HG03378 (cell line): ENCODE measurements at regions not wholly inside any gene's neighbourhood (a gene's known extent, or its start where the extent isn't known, plus 50 kb on each side); places are given as distances from the start of the nearest gene placed in this dataset.
"Not testable (repeated sequence)": the region's sequence is repeated elsewhere in the genome, so short reads cannot be mapped to it uniquely, and the experiment has no call there.

ENCODE experiments used
- ATAC-seq: cut with Tn5 transposase; IDR thresholded peaks from one replicate; pipeline ENCODE4 v1.9.1; 2021; ENCODE audit warnings: mild to moderate bottlenecking, moderate library complexity; ENCODE audit not compliant: unreplicated experiment

- not testable (repeated sequence) for ATAC-seq
Observed at GRCh38 chr18:38153116-38153515, 587.5 kb upstream of the CELF4 start.

GRCh38 chr18:38116716-38117115, 551.1 kb upstream of the CELF4 start:
- ATAC-seq: no peak

- ATAC-seq: no peak
Observed at GRCh38 chr18:38115201-38115600, 549.6 kb upstream of the CELF4 start.

GRCh38 chr18:38087538-38087937, 521.9 kb upstream of the CELF4 start:
- no peak for ATAC-seq

GRCh38 chr18:38081516-38081915, 515.9 kb upstream of the CELF4 start:
- no peak for ATAC-seq

- ATAC-seq: no peak
Observed at GRCh38 chr18:38077229-38077628, 511.6 kb upstream of the CELF4 start.

- ATAC-seq: no peak
Observed at GRCh38 chr18:38076346-38077070, 510.9 kb upstream of the CELF4 start.

- no peak for ATAC-seq
Observed at GRCh38 chr18:38074298-38074876, 508.8 kb upstream of the CELF4 start.

GRCh38 chr18:38067821-38068220, 502.2 kb upstream of the CELF4 start:
- ATAC-seq: no peak

GRCh38 chr18:38067086-38067485, 501.5 kb upstream of the CELF4 start:
- ATAC-seq: no peak

- no peak for ATAC-seq
Observed at GRCh38 chr18:38052879-38053590, 487.4 kb upstream of the CELF4 start.

- ATAC-seq: no peak
Observed at GRCh38 chr18:38047820-38048219, 482.2 kb upstream of the CELF4 start.

- ATAC-seq: no peak
Observed at GRCh38 chr18:38046651-38047050, 481.1 kb upstream of the CELF4 start.

- no peak for ATAC-seq
Observed at GRCh38 chr18:38045845-38046244, 480.2 kb upstream of the CELF4 start.

- no peak for ATAC-seq
Observed at GRCh38 chr18:38042211-38042890, 476.8 kb upstream of the CELF4 start.

- no peak for ATAC-seq
Observed at GRCh38 chr18:38038242-38038641, 472.6 kb upstream of the CELF4 start.

GRCh38 chr18:38035193-38035592, 469.6 kb upstream of the CELF4 start:
- no peak for ATAC-seq

- ATAC-seq: no peak
Observed at GRCh38 chr18:38033282-38033681, 467.7 kb upstream of the CELF4 start.

GRCh38 chr18:38032516-38032915, 466.9 kb upstream of the CELF4 start:
- no peak for ATAC-seq

- ATAC-seq: no peak
Observed at GRCh38 chr18:38028946-38029345, 463.3 kb upstream of the CELF4 start.

GRCh38 chr18:38025433-38026038, 459.9 kb upstream of the CELF4 start:
- no peak for ATAC-seq
